NOMO-1 (cell line): ENCODE measurements at regions not wholly inside any gene's neighbourhood (a gene's known extent, or its start where the extent isn't known, plus 50 kb on each side); places are given as distances from the start of the nearest gene placed in this dataset.
"Not testable (repeated sequence)": the region's sequence is repeated elsewhere in the genome, so short reads cannot be mapped to it uniquely, and the experiment has no call there.

Experiments
- DNase-seq, 2 experiments: peaks; one replicate each; lab custom pipeline; 2025; ENCODE audit not compliant: unreplicated experiment in 2 of 2; lab: John Stamatoyannopoulos, UW

GRCh38 chr6:27593200-27593818 lies 120.4 kb upstream of the ZNF184 start:
- DNase-seq = no peak

GRCh38 chr6:27592481-27593199 lies 119.7 kb upstream of the ZNF184 start:
- DNase-seq = peak in 1 of 2 experiments; percentile 36

- DNase-seq = no peak
These were observed 119.0 kb upstream of the ZNF184 start for GRCh38 chr6:27591699-27592480.

GRCh38 chr6:27585316-27585715 lies 112.4 kb upstream of the ZNF184 start:
- not testable (repeated sequence) for DNase-seq

GRCh38 chr6:27584326-27584725 lies 111.4 kb upstream of the ZNF184 start:
- no peak for DNase-seq

GRCh38 chr6:27582928-27583725 lies 110.2 kb upstream of the ZNF184 start:
- DNase-seq = no peak

GRCh38 chr6:27579973-27580372 lies 107.1 kb upstream of the ZNF184 start:
- DNase-seq = no peak

GRCh38 chr6:27577922-27578321 lies 105.0 kb upstream of the ZNF184 start:
- no peak for DNase-seq

- no peak for DNase-seq
These were observed 102.9 kb upstream of the ZNF184 start for GRCh38 chr6:27575594-27576361.

GRCh38 chr6:27568226-27568897 lies 95.5 kb upstream of the ZNF184 start:
- DNase-seq = no peak

- DNase-seq = no peak
These were observed 93.2 kb upstream of the ZNF184 start for GRCh38 chr6:27565839-27566779.

GRCh38 chr6:27562027-27562410 lies 89.1 kb upstream of the ZNF184 start:
- DNase-seq = no peak

GRCh38 chr6:27558028-27558724 lies 85.3 kb upstream of the ZNF184 start:
- peak in 1 of 2 experiments; percentile 1 for DNase-seq

GRCh38 chr6:27556406-27556805 lies 83.5 kb upstream of the ZNF184 start:
- no peak for DNase-seq

GRCh38 chr6:27553123-27553904 lies 80.4 kb upstream of the ZNF184 start:
- no peak for DNase-seq

GRCh38 chr6:27551607-27552006 lies 78.7 kb upstream of the ZNF184 start:
- no peak for DNase-seq

GRCh38 chr6:27550692-27551091 lies 77.8 kb upstream of the ZNF184 start:
- no peak for DNase-seq
